Head of caudate nucleus (tissue), 42 donors: ENCODE measurements at regions not wholly inside any gene's neighbourhood (a gene's known extent, or its start where the extent isn't known, plus 50 kb on each side); places are given as distances from the start of the nearest gene placed in this dataset.

ENCODE experiments used
- DNase-seq, 42 donors: peaks; one replicate each; pipeline versions ENCODE4 v3.0.0 to v3.0.0-alpha.2; 2020 to 2021; ENCODE audit warnings: mixed read lengths in 7 of 42
- intact Hi-C: fragments of 100-400 bp; cut with DNase I; formaldehyde crosslinking; loops from one replicate; pipeline ENCODE4 v1.15.0; 2022

DNA sequence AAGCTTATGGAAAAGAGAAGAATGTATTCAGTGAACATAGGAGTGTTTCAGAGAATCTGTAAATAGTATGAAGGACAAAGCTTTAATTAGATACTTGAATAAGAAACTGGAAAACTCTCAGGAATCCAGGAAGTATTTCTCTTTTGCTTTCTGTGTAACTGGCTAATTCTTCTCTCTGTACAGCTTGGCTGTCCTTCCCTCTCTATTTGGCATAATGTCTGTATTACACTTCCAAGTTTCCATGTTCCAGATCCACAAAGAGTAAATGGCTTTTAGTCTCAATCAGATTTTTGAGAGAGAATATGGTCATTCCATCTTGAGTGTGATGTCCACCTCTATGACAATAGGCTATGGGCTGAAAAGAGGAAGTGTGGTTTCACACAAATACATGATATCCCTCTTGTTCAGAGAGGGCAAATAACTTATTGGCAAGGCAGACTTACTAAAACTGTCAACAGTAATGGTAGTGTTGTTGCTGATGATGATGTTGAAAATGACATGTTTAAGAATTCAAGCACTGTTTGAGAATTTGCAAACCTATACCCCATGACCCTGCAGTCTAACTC is 129.2 kb upstream of the ERBB4 start:
- no peak for DNase-seq
- intact Hi-C loops = no loop called here

DNA sequence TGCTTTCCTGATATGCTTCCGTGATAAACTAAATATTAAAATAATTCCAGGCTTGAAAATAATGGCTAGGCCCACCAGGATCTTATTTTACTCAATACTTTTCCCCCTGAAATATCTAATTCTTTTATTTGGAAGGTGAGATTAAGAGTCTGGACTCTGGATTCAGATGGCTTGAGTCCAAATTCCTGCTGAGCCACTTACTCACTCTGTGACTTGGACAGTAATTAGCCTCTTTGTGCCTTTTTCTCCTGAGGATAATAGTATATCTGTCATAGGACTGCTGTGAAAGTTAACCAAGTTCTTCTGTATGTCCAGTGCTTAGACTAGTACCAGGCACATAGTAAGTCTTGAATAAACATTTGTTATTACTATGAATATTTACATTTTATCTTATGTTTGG is 127.3 kb upstream of the ERBB4 start:
- intact Hi-C loops = no loop called here
- no peak for DNase-seq

DNA sequence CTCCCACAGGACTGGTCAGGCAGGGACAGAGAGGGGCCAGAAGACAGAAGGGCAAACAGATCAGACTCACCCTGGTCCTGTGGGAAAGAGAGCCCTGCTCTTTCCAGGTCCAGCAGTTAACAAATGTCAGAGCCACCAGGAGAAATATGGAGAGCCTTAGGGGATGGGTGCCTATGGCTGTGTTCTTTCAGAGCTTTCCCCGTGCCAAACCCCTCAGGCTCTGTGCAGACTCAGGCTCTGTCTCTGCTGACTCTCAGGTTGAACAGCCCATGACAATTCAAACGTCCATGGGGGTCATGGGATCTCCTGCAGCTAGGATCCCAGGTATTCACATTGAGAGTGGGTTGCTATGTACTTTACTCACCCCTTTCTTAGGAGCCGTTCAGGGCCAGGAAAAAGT is 120.8 kb upstream of the ERBB4 start:
- no peak for DNase-seq
- intact Hi-C loops = no loop called here

DNA sequence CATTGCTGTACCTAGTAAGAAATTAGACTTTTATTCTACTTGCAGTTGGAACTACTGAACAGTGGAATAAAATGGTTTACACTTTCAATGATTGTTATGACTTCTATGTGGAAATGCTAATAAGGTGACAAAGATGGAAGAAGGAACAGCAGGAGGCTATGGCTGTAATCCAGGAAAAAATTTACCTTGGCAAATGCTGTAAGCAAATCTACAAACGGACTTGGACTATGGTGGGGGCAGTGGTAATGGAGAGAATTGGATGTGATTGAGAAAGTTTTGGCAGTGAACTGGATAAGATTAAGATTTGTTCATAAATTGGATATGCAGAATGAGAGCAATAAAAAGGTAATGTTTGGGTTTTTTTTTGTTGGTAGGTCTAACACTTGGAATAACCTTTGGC is 111.0 kb upstream of the ERBB4 start:
- intact Hi-C loops = no loop called here
- DNase-seq = no peak

DNA sequence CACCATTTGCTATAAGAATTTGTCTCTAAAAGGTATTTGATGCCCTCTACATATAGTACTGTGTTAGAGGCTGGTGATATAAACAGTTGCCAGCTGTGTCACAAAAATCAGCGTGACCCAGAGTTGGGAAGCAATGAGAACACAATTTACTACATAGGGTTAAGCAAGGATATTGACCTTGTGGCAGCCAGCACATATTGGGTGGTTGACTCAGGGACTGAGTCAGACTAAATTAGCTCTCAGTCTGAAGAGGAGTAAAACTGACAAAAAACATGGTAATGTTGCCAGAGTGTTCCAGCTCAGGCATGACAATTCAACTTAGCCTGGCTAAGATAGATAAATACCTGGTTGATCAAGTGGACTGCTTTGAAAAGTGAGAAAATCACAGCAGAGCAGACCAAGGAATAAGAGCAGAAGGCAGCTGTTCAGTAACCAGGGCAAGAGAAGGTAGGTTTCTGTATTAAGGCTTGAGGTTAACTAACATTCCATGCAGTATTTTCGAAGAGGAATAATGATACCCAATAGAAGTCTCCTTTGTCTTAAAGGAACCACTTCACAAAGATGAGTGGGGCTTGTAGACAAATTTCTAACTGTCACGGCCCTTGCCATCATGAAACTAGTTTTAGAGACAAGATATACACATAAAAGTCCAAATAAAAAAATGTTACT is 108.2 kb upstream of the ERBB4 start:
- intact Hi-C loops = no loop called here
- DNase-seq = peak in 14 of 42 donors; percentile 3 to 55 (median 22)

DNA sequence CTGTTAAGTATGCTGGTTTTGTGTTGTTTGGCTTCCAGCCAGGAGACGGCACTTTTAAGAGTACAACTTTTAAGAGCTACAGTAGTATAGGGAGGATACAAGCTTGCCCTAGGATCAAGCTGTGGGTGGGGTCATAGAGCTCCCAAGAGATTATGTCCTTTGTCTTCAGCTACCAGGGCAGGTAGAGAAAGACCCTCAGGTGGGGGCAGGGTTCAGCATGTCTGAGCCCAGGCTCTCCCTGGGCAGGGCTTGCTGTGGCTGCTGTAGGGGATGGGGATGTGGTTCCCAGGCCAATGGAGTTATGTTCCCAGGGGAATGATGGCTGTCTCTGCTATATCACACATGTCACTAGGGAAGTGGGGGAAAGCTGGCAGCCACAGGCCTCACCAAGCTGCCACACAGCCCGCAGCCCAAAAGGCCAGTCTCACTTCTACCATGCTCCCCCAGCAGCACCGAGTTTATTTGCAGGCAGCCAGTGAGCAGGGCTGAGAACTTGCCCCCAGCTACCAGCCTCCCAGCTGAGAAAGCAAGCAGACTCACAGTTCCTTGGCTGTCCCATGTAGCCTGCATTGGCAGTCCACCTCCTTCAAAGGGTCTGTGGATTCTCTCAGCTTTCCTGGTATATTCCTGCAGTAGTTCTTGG is 105.7 kb upstream of the ERBB4 start:
- intact Hi-C loops = no loop called here
- DNase-seq = no peak

DNA sequence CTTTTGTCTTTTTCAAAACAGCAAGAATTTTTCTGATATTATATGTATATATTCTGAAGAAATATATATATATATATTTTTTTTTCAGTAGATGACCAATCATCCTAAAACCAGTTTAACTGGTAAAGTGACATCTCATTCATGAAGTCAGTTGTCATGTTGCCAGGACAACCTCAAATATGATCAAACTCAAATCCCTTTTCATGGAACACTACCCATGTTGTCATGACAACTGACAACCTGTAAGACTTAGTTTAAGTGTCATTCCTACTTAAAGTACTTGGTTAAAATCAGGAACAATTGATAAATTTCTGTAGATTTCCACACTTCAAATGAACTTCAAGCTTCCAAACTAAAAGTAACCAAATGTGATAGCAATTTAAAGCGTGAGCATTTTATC is 101.8 kb upstream of the ERBB4 start:
- peak in 1 of 42 donors; percentile 9 for DNase-seq
- intact Hi-C loops = no loop called here

DNA sequence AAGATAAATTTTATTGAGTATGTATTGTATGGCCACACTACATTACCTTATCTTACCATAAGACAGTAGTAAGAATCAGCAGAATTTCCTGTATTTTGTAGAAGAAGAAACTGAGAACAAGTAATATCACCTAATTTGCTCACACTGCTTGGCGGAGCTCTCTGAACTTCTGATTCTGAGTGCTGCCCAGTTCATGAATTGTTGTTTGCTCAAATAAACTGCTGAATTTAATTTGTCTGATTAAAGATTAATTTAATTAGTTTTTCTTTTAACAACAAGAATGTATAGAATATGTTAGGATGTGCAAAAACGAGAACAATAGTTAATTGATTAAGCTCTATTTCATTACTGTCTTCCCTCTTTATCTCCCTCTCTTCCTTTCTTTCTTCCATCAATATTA is 100.1 kb upstream of the ERBB4 start:
- intact Hi-C loops = no loop called here
- no peak for DNase-seq

DNA sequence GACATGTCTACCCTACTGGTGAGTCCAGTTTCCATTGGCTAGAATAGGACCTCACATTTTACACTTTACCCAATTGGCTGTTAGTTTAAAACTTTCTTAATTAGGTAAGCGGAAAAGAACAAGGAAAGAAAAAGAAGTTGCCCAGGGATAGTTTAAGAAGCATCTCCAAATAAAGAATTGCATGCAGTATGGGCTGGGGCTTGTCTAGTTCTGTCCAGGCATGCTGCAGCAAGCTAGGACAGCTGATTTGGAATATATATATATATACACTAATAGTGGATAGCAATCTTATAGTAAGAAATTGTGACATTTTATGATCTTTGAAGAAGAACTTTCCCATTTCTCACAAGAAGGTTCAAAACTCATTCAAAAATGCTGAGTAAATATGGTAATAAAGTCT is 90.0 kb upstream of the ERBB4 start:
- no peak for DNase-seq
- intact Hi-C loops = no loop called here

DNA sequence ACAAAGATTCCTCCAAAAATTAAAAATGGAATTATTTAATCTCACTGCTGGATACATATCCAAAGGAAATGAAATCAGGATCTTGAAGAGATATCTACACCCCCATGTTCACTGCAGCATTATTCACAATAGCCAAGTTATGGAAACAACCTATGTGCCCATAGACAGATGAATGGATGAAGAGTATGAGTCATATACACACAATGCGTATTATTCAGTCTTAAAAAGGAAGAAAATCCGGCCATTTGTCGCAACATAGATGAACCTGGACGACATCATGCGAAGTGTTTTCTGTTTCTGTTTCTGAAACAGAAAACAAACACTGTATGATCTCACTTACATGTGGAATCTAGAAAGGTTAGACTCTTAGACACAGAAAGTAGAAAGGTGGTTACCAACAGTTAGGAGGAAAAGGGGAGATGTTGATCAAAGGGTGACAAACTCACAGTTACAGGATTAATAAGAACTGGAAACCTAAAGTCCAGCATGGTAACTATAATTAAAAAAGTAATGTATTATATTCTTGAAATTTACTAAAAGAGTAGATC is 87.8 kb upstream of the ERBB4 start:
- no peak for DNase-seq
- intact Hi-C loops = no loop called here

DNA sequence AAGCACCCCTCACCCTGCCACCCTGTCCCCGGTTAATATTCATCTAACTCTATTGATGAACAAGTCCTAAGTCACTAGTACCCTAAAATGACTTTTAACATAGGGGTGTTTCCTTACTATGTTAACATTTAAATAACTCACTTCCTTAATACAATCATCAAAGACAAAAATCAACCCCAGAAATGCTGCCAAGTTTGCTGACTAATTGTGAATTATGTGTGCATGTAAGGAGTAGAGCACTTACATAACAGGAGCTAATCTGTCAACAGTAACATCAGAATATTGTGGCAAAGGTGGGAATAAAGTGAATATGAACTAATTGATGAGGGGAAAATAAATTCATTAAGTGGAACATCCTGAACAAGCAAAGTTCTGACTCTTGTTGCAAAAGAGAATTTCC is 81.4 kb upstream of the ERBB4 start:
- intact Hi-C loops = no loop called here
- no peak for DNase-seq

DNA sequence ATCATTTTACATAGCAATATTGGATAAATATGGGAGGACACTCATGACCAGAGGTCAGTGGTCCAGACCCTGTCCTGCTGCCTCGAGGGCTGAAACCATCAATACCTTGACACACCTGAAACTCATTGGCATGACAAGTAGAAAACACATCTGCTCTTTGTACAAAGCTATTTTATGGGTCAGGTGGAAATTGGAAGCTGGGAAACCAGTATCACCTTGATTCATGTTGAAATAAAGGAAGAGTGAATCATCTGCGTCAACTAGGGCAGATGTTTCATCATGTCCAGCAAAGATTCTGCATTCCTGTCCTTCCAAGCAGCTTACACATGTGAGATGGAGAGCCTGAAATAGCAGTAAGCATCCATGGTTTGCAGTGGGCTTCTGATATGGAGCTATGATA is 80.0 kb upstream of the ERBB4 start:
- intact Hi-C loops = no loop called here
- DNase-seq = no peak

DNA sequence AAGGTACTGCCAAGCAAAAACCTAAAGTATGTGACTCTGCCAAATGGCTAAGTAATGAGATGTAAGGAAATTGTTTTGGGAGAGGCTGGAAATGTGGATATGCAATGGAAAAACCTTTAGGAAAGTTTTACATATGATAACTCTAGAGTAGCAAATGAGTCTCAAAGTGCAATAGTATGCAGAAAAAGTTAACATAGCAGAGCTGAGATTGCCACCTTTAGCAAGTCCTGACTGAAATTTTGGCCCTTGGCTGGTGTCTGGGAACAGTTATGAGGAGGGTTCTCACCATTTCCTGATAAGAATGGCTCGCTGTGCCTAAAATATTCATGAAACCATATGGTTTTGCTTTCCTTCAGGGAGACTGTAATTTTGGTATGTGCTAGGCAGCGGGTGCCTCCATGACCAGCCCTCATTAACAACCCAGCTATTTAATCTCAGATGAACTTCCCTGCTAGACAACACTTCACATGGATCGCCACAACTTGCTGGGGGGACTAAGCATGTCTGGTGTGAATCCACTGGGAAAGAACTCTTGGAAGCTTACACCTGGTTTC is 72.3 kb upstream of the ERBB4 start:
- no peak for DNase-seq
- intact Hi-C loops = no loop called here

DNA sequence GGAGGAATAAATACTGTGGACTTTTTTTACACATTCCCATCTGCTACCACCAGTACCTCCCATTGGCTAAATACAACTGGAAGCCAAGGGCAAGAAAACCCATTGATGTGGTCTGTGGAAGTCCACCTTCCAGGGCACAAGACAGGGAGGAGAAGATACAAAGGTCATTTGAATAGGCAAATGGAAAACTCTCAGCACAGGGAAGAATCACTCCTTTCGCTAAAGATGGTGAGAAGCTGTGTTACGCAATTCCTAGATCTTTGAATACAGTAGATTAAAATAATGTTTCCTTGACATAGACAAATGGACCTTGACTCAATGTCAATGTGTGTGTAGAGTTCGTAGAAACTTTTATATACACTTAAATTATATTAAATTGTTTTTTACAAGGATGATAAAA is 70.9 kb upstream of the ERBB4 start:
- intact Hi-C loops = no loop called here

DNA sequence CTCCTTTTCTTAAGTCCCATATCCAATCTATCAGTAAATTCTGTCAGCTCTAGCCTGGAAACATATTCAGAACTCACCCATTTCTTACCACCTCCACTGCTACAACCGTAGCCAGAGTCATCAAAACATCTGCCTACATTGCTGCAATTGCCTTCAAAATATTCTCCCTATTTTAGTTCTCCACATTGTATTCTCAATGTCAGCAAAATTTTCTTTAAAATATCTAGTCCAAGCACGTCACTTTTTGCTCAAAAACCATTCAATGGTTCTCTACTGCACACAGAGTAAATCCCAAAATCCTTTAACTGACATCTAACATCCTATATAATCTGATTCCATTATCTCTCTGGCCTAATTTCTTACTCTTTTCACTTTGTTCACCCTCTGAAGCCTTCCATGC is 68.5 kb upstream of the ERBB4 start:
- DNase-seq = no peak
- intact Hi-C loops = no loop called here

More for the DNA sequence above, 70.9 kb upstream of the ERBB4 start:
- DNase-seq = no peak

DNA sequence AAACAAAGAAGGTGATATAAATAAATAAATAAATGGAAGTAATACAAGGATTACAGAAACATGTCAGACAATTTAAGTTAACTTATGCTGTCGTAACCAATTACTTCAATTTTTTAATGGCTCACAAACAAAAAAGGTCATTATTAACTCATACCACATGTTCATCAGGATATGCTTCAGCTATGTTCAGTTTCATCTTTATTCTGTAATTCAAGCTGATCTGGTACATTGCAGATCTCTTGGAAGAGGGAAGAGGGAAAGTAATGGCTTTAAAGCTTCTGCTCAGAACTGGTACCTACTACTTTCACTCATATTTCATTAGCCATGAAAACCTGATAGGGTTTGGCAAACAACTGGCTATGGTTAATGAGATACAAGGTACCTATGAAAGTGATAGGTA is 67.6 kb upstream of the ERBB4 start:
- DNase-seq = no peak
- intact Hi-C loops = no loop called here

DNA sequence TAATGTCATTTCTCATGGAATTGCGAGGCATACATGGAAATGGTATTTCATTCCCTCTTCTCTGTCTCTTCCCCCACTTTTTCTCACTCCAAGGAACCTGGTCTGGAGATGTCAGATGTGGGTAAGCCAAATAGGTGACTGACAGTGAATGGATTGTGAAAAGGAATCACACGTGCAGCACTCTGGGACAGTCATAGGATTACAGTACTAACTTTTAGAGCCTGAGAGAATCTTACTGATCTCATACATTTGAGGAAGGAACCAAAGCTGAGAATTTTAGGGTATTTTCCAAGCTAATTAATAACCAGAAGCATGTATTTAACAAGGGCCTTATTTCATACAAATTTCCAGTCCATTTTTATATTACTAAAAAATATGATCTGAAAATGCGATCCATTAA is 58.1 kb upstream of the ERBB4 start:
- intact Hi-C loops = no loop called here
- no peak for DNase-seq

DNA sequence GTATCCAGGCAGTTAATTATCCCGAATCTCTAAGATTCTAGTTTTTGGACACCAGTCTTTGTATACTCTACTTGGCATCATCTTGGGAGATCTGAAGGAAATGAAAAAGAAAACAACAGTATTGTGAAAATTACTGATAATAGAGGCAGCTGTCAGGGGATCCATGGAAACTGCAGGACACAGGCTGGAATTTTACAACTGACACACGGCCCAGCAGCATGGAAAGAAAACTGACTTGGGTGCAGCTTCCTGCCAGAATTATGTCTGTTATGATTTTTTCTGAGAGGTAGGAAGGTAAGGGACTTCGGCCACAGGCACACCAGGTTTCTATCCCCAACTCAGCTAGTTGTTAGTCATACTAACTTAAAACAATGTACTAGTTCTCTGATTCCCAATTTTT is 57.7 kb upstream of the ERBB4 start:
- intact Hi-C loops = no loop called here

DNA sequence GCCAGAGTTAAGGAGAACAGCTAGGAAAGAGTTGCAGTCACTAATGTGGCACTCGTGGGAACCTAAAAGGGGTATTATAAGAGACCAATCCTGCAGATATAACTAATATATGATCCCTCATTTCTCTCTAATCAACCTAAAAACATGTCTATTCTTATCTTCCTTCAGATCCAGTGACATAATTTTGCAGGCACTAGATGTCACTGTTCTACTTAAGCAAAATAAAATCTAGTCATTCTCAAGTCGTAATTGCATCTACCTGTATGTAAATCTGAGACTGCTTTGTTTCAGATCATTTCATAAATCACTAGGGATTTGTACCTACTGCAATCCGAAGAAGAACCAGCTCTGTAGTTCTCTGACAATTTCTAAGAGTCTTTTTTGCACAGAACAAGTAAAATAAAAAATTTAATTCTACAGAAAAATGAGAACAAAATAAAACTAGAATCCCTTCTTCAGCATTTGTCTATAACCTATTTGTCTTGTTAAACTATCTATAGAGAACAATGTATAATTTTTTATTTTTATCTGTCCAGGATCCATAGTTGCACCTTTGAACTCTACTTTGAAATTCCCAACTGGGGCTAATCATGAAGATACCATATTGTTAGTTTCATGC is 56.5 kb upstream of the ERBB4 start:
- no peak for DNase-seq

More for the DNA sequence above, 57.7 kb upstream of the ERBB4 start:
- DNase-seq = no peak

DNA sequence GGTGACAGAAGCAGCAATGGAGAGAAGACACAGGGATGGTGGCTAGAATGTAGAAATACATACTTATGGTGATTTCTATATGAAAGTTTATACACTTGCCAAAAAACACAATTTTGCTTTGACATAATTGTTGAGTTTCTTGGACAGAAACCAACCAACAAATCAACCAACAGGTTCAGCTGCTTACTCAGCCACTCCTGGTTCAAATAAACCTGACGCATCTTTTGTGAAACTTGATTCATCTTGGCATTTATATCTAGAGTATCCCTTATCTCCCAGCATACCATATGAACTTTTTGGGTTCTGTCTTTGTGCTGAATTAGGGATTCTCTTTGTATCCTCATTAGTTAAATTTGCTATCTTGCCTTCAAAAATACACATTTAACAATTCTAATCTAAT is 54.1 kb upstream of the ERBB4 start:
- intact Hi-C loops = no loop called here
- DNase-seq = no peak

More for the DNA sequence above, 56.5 kb upstream of the ERBB4 start:
- intact Hi-C loops = no loop called here
